Lung microvascular endothelial cell (primary cell): ENCODE measurements at regions not wholly inside any gene's neighbourhood (a gene's known extent, or its start where the extent isn't known, plus 50 kb on each side); places are given as distances from the start of the nearest gene placed in this dataset.

Source experiments
- DNase-seq, 2 donors: peaks; one replicate each; pipeline versions ENCODE4 v3.0.0 to v3.0.0-alpha.2; 2010; ENCODE audit warnings: low read depth in 2 of 2

DNA sequence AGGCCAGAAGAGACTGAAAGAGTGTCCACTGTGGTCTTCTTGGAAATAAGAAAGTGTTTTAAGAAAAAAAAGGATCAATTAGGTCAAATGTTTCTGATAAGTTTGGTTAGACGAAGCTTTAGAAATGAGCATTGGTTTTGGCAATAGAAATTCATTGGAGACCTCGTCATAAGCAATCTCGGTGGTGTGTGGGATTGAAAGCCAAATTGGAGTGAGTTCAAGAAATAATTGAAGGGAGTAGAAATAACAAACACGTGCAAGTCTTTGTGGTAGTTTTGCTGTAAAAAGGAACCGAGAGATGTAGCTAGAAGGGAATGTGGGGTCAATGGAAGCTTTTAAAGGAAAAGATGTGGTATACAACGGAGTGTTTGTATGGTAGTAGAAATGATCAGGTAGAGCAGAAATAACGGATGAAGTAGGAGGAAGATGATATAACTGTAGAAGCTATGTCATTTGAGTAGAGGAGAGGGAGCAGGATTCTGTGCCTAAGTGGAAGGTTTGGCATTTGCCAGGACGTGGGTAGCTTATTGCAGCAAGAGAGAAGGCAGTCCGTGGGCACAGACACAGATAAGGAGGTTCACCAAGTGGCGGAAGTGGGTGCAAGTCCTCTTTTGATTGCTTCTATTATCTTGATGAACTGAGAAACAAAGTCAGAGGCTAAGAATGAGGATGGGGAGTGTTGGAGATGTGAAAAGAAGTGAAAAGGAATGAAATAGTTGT is 146.2 kb downstream of the DACT1 start:
- DNase-seq, result no peak

- no peak for DNase-seq
These were observed 147.2 kb downstream of the DACT1 start for GRCh38 chr14:58784931-58785330.

GRCh38 chr14:58785701-58786100 is 147.9 kb downstream of the DACT1 start:
- DNase-seq, result no peak

GRCh38 chr14:58787592-58787991 is 149.8 kb downstream of the DACT1 start:
- DNase-seq, result no peak

DNA sequence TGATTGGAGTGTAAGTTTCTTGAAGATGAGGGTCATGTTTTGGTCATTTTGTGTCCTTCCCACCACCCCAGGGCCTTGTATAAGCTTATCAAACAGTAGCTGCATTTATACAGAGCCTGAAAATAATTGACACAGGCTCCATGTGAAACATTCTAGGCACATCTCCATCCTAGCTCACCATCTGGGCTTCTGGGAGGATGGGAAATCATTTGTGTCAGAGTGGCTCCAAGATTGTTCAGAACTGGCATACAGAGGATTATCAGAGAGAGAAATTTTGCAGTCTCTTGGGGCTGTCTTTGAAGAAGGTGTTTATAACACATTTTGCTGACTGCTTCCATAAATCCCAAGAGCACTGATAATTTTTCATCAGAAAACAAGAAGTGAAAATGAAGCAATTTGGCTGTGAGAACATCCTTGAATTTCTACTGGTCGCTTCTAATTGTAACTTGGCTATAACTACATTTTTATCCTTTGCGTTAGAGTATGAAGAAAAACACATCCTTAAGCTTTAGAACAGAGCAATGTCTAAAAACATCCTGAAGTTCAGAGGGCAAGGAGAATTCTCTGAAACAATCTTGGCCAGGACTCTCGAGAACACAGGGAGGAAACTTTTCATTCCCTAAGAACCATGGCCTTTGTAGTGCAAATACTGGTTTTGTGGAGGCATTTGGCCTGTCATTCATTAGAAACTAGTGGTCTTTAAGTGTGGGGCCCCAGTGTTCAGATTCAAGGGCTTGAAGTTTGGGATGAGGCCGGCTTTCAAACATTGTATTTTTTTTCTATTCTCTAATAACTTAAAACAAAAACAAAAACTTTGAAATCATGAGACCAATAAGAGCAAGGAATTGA is 151.1 kb downstream of the DACT1 start:
- no peak for DNase-seq

DNA sequence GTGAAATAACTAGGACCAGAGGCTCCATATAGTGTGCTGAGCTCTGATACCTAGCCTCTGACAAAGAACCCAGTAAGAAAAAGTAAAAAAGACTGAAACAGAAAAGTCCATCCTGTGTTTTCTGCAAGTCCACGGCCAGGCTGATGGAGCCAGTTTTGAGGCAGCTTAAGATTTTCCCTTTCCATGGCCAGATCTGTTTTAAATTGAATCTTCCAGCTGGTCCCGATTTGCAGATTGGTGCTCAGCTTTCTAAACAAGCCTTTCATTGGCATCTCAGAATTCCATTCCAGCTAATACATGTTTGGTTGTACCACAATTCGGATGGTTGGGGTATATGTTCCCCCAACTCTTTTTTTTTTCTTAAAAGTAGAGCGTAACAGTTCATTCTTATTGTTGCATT is 152.0 kb downstream of the DACT1 start:
- no peak for DNase-seq

DNA sequence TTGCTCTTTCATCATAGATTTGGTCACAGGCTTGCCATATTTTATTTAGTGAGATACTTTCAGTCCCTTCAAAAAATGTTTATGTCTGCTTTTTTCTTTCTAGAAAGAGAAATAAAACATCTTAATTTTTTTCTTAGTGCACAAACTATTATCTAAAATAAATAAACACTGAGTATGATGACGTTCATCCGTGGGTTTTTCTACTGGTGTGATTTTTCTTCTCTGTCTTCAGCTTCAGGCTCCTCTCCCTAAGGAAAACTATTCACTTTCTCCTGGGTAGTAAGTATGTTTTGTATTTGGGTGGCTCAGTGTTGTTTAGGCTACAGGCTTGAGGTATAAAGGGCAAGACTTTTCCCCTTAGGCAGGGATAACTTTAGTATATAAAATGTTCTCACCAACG is 154.7 kb downstream of the DACT1 start:
- no peak for DNase-seq

DNA sequence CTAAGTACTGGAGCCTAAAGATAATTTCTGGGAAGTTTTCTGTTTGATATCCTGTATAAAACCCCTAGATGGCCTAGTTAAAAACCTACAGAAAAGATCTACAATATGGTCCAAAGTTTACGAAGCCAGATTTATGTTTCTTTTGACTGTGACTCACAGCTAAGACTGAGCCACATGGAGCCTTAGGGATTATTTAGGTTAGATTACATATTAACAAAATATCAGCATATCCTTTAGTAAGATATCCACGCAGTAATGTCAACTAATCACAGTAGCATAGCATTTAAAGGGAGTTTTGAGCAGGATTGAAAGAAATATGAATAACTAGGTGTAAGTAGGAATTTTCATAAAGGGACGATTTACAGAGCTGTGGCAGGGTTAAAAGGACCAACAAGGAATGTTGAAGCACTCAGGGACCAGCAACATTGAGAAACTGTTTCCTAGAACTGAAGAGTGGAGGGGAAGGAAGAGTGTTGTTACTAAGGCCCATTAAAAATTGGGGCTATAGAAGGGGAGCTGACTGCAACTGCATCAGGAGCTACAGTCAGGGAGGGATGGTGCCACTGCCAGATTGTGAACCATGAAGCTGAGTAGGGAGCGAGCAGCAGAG is 155.5 kb downstream of the DACT1 start:
- no peak for DNase-seq

DNA sequence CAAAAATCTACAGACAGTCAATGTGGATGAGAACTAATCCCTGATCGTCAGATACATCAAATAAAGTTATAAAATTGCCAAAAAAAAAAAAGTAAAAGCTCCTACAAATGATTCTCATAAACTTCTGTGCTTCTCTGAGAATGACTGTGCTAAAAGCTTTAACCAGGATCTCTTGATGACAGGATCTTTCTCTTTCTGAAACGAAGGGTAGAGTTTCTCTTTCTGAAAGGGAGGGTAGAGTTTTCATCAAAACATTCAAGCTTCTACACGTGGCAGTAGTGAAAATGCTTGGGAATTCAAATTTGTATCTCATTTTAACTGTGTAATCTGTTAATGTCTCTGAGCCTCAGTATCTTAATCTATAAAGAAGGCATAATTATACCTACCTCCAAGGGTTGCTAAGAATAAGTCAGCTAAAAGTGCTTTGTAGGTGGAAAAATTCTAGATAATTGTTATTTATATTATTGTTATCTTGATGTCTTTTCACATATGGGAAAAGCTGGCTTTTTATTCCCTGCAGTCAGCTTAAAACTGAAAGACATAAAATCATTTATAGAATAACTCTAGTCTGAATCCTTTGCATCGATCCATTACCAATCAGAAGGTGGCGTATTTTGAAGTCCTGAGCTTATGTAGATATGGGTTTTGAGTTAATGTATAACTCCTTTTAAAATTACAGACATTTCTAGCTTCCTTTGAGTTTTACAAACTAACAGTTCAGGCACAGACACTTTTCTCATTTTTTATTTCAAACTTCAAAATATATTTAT is 157.4 kb downstream of the DACT1 start:
- DNase-seq, result no peak

DNA sequence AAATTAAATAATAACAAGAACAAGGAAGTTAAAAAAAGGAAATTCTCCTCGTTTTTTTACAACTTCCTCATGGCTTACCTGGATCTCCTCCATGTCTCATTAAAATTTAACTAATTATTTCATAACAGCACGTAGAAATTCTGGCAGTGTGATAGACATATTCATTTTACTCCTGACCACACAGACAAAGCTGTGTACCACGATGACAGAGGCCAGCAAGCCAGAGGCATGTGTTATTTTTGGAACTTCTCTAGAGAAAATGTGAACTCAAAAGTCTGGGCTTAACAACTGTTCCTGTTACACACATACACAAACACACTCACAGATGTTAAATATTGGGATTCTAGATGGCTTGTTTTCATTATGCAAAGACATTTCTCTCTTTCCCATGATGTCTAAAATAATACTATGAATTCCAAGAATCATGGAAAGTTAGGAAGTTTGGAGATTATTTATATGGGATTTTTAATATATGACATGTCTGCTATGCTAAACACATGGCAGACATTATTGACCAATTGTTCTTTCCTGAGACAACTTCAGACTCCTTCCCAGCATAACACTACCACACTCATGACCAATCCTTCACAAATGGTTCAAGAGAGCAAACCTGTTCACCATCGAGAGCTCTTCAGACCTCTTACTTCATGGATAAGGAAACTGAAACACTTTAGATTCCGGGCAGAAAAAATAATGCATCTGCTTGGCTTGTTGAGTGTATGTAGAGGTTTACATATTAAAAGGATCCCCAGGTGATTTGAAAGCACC is 158.7 kb downstream of the DACT1 start:
- DNase-seq, result no peak

DNA sequence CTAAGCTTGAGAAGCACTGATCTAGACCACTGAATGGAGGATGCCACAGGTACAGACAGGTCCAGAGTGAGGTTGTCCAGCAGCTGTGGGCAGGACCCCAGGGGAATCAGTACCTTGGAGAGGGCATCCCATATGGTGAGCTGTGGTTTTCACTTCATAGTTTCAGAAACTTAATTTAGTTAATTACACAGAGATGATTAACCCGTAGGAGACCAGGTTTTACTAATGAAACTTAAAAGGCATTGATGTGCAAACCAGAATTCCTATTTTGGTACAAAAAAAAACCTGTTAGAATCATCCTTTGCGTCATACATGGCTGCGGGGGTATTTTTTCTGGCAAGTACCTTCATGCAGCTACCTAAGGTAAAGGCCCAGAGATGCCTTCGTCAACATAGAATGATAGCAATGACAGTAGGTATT is 159.3 kb downstream of the DACT1 start:
- DNase-seq, result peak; percentile 3 to 4

DNA sequence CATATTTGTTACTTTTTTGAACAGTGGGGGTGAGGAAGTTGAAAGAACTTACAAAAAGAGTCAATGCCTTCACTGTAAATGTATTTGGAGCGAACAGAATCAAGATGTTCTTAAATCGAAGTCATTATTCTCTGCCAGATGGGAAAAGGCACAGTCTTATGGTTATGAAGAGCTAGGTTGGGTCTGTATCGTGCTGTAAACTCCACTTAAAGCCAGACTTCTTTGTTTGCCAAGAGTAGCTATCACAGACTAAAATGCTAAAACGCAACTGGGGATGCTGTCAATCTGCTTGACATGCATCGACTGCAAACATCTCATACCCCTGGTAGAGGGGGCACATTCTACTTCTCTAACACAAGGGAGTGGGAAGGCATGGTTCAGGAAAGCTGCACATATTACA is 160.4 kb downstream of the DACT1 start:
- DNase-seq, result no peak

DNA sequence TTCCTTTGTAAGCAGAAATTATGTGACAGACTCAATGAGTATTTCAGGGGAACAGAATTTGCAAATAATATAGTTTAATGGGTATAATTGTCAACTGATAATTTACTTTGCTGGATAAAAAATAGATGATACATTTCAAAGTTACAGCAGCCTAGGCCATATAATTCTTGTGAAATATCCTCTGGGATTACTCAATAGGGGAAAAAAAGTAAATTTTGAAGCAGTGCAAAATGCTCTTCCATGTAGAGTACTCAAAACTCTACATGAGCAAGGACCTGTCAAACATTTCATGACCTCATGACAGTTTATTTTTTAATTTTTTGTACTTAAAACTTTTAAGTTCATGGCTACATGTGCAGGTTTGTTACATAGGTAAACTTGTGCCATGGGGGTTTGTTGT is 163.3 kb downstream of the DACT1 start:
- no peak for DNase-seq

DNA sequence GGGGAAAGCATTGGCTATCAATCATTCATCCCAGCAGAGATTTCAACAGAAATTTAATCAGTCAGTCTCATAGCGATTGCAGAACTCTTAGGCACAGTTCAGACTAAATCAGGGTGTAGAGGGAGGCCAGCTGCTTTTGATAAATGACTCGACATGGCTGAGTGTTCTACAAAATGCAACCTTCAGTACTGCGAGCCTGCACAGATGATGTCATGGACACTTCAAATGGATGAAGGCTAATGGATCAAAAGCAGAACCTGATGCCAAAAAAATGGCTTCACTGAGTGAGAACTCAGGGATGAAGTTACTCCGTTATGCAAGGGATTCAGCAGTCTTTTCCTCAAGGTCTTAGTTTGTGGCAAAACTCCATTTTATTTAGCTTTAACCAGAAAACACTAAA is 167.3 kb downstream of the DACT1 start:
- no peak for DNase-seq

- DNase-seq, result peak in 1 of 2 donors; percentile 12
These were observed 168.0 kb downstream of the DACT1 start for GRCh38 chr14:58805605-58806409.

DNA sequence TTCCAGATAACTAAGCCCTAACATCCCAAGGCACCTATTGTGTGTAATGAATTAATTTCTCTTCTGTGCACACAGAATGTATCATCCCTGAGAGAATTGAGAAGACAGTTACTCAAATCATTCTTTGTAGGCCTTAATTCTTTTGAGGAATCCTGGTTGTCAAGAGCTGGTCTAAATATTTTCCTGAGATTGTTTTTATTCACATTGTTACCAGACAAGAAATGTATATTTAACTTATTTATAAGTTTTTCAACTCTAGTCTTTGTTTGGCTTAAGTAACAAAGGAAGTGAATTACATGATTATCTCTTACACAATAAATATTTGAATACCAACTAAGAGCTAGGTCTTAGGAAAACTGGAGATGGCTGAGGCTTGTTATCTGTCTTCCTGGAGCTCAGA is 169.4 kb downstream of the DACT1 start:
- DNase-seq, result no peak

DNA sequence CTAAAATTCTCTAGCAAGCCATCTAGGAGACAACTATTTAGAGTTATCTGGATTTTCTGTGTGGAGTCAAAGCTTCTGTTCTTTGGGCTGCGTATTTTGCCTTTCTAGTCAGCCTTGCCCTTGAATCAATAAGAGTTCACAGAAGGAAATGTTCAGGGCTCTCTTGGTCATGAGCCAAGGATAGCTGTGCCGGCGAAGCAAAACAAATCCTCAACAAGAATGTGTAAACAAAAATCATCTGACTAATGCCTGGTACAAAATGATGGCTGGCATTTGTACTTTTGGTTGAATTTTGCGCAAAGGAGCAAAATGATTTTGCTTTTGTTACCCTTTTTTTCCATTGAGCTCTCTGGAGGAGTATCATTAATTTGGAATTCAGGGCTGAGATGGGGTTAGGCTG is 171.1 kb downstream of the DACT1 start:
- peak in 1 of 2 donors; percentile 43 for DNase-seq

- no peak for DNase-seq
These were observed 171.8 kb downstream of the DACT1 start for GRCh38 chr14:58809520-58809919.

GRCh38 chr14:58812050-58812910 is 174.5 kb downstream of the DACT1 start:
- DNase-seq, result no peak
